ENCODE measurements at regions not wholly inside any gene's neighbourhood (a gene's known extent, or its start where the extent isn't known, plus 50 kb on each side); places are given as distances from the start of the nearest gene placed in this dataset.
"Not testable (repeated sequence)": the region's sequence is repeated elsewhere in the genome, so short reads cannot be mapped to it uniquely, and the experiment has no call there.

- DNase-seq (no peak), ATAC-seq (no peak)
- Histone ChIP-seq H3K4me3 (no peak overlapping the region), H3K9me3 (no peaks in the 10 kb centered on the region), H3K4me1 (ENCODE audit: low read depth) (no peaks in the 10 kb centered on the region), H3K36me3 (ENCODE audit: low read depth) (no peaks in the 10 kb centered on the region)
- intact Hi-C loops (cut with DNase I, micrococcal nuclease), result no loop called here
- TF ChIP-seq CTCF (IDR thresholded peaks at IDR 0.05), result no peak
These were observed 612.5 kb upstream of the LUZP2 start for GRCh38 chr11:23884341-23884740.

GRCh38 chr11:23885801-23886200, 611.1 kb upstream of the LUZP2 start:
- no peak for TF ChIP-seq CTCF (IDR thresholded peaks at IDR 0.05)
- no peaks in the 10 kb centered on the region for H3K9me3 ChIP-seq
- no peak for ATAC-seq
- no peak for DNase-seq
- H3K4me1 ChIP-seq (ENCODE audit: low read depth), result no peaks in the 10 kb centered on the region
- no peak overlapping the region for H3K4me3 ChIP-seq
- intact Hi-C loops (cut with DNase I, micrococcal nuclease), result no loop called here
- H3K36me3 ChIP-seq (ENCODE audit: low read depth), result no peaks in the 10 kb centered on the region

GRCh38 chr11:23887122-23887521, 609.7 kb upstream of the LUZP2 start:
- H3K9me3 ChIP-seq; intact Hi-C loops (cut with DNase I, micrococcal nuclease); H3K4me3 ChIP-seq; H3K36me3 ChIP-seq (ENCODE audit: low read depth); DNase-seq; ATAC-seq; H3K4me1 ChIP-seq (ENCODE audit: low read depth): not testable (repeated sequence)

- no peak for ATAC-seq
- no peaks in the 10 kb centered on the region for H3K36me3 ChIP-seq (ENCODE audit: low read depth)
- no peak for TF ChIP-seq CTCF (IDR thresholded peaks at IDR 0.05)
- no peaks in the 10 kb centered on the region for H3K9me3 ChIP-seq
- no peak for DNase-seq
- no peaks in the 10 kb centered on the region for H3K4me1 ChIP-seq (ENCODE audit: low read depth)
- intact Hi-C loops (cut with DNase I, micrococcal nuclease), result no loop called here
- no peak overlapping the region for H3K4me3 ChIP-seq
These were observed 603.7 kb upstream of the LUZP2 start for GRCh38 chr11:23893126-23893525.

GRCh38 chr11:23897453-23898286, 599.2 kb upstream of the LUZP2 start:
- Histone ChIP-seq H3K4me3 (no peak overlapping the region), H3K36me3 (ENCODE audit: low read depth) (no peaks in the 10 kb centered on the region)
- intact Hi-C loops (cut with DNase I, micrococcal nuclease), result no loop called here

More at GRCh38 chr11:23897453-23898286, 599.2 kb upstream of the LUZP2 start:
- ATAC-seq (no peak), DNase-seq (no peak)
- H3K4me1 ChIP-seq (ENCODE audit: low read depth), result no peaks in the 10 kb centered on the region
- no peaks in the 10 kb centered on the region for H3K9me3 ChIP-seq
- TF ChIP-seq CTCF (IDR thresholded peaks at IDR 0.05), result no peak
